ENCODE measurements at regions not wholly inside any gene's neighbourhood (a gene's known extent, or its start where the extent isn't known, plus 50 kb on each side); places are given as distances from the start of the nearest gene placed in this dataset.

- no peaks in the 10 kb centered on the region for H3K9me3 Mint-ChIP-seq
- H3K36me3 Mint-ChIP-seq = no peaks in the 10 kb centered on the region
- CTCF ChIA-PET = no interaction called here
- no peak for DNase-seq
- no peaks in the 10 kb centered on the region for H3K4me1 Mint-ChIP-seq
- H3K27me3 Mint-ChIP-seq = no peaks in the 10 kb centered on the region
- no peak overlapping the region for H3K4me3 Mint-ChIP-seq
- no peak overlapping the region for H3K27ac Mint-ChIP-seq
Measured at GRCh38 chr5:91885291-91886265, 502.5 kb upstream of the ARRDC3 start.

GRCh38 chr5:91884036-91884435 is 500.9 kb upstream of the ARRDC3 start:
- CTCF ChIA-PET = no interaction called here
- Mint-ChIP-seq H3K27ac (no peak overlapping the region), H3K27me3 (no peaks in the 10 kb centered on the region), H3K9me3 (peaks cover 4% of the 10 kb centered on the region), H3K36me3 (no peaks in the 10 kb centered on the region), H3K4me1 (no peaks in the 10 kb centered on the region), H3K4me3 (no peak overlapping the region)
- no peak for DNase-seq

DNA sequence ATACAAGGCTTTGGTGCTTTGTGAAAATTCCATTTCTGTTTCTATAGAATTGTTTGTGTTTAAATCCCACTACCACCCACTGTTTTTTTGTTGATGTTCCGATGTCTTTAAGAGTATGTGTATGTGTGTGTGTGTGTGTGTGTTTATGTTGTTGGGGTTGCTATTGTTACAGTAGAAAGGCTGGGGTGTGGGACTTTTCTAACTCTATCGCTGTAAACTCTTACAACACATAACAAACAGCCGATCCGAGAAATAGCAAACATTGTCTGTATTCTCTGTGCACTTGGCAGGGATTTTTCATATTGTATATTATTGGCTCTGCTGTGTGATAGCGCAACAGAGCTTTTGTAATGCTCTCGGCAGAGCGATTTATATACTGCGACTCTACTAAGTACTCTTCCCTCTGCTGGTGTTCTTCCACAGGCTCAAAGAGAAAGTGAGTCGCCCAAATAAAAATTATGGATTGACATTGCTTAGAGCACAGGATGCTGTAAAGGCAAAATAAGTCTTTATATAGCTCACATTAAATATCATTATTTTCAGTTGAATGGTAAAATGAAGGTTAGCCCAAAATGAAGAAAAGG is 492.2 kb upstream of the ARRDC3 start:
- Mint-ChIP-seq H3K4me3 (no peak overlapping the region), H3K36me3 (no peaks in the 10 kb centered on the region), H3K27me3 (no peaks in the 10 kb centered on the region), H3K4me1 (no peaks in the 10 kb centered on the region), H3K9me3 (peaks cover 4% of the 10 kb centered on the region), H3K27ac (no peak overlapping the region)
- no peak for DNase-seq
- CTCF ChIA-PET = interaction anchor here (0.6 kb wide), 1 partner anchor 175 kb away, joined by 3 read pairs; no protein-coding TSS in a partner anchor

- H3K27ac Mint-ChIP-seq = no peak overlapping the region
- H3K4me3 Mint-ChIP-seq = no peak overlapping the region
- H3K27me3 Mint-ChIP-seq = no peaks in the 10 kb centered on the region
- CTCF ChIA-PET = no interaction called here
- no peak for DNase-seq
- H3K4me1 Mint-ChIP-seq = no peaks in the 10 kb centered on the region
- no peaks in the 10 kb centered on the region for H3K36me3 Mint-ChIP-seq
- H3K9me3 Mint-ChIP-seq = no peaks in the 10 kb centered on the region
Measured at GRCh38 chr5:91867799-91868198, 484.7 kb upstream of the ARRDC3 start.

- Mint-ChIP-seq H3K27ac (no peak overlapping the region), H3K4me3 (no peak overlapping the region), H3K9me3 (no peaks in the 10 kb centered on the region), H3K27me3 (no peaks in the 10 kb centered on the region), H3K4me1 (no peaks in the 10 kb centered on the region), H3K36me3 (no peaks in the 10 kb centered on the region)
- CTCF ChIA-PET = no interaction called here
- no peak for DNase-seq
Measured at GRCh38 chr5:91865915-91866314, 482.8 kb upstream of the ARRDC3 start.

DNA sequence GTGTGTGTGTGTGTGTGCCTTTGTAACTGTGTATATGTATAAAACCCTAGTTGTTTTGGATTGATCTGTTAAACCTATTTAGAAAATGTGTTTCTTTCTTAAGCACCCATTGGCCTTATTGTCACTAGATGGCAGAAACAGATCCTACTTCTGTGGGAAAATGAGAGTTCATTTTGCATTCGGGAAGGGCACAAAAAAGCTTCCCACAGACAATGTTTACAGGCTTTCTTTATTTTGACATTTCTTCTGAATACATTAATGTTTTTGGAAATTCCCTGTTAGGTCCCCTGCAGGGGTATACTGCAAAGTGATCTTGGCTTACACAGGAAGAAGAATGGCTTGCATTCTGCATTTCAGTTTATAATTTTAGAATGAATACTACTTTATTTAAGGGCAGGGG is 481.8 kb upstream of the ARRDC3 start:
- Mint-ChIP-seq H3K4me1 (no peaks in the 10 kb centered on the region), H3K4me3 (no peak overlapping the region), H3K27me3 (no peaks in the 10 kb centered on the region), H3K36me3 (no peaks in the 10 kb centered on the region), H3K9me3 (no peaks in the 10 kb centered on the region), H3K27ac (no peak overlapping the region)
- no peak for DNase-seq
- CTCF ChIA-PET = no interaction called here

GRCh38 chr5:91851670-91852069 is 468.6 kb upstream of the ARRDC3 start:
- Mint-ChIP-seq H3K4me3 (no peak overlapping the region), H3K27me3 (no peaks in the 10 kb centered on the region), H3K4me1 (no peaks in the 10 kb centered on the region), H3K27ac (no peak overlapping the region), H3K36me3 (no peaks in the 10 kb centered on the region), H3K9me3 (no peaks in the 10 kb centered on the region)
- CTCF ChIA-PET = no interaction called here
- DNase-seq = no peak

GRCh38 chr5:91850031-91850430 is 466.9 kb upstream of the ARRDC3 start:
- no peak overlapping the region for H3K4me3 Mint-ChIP-seq
- no peaks in the 10 kb centered on the region for H3K9me3 Mint-ChIP-seq
- no peaks in the 10 kb centered on the region for H3K36me3 Mint-ChIP-seq
- CTCF ChIA-PET = no interaction called here
- no peak for DNase-seq
- H3K27me3 Mint-ChIP-seq = no peaks in the 10 kb centered on the region
- no peak overlapping the region for H3K27ac Mint-ChIP-seq
- H3K4me1 Mint-ChIP-seq = no peaks in the 10 kb centered on the region

GRCh38 chr5:91849069-91849468 is 466.0 kb upstream of the ARRDC3 start:
- CTCF ChIA-PET = no interaction called here
- Mint-ChIP-seq H3K4me3 (no peak overlapping the region), H3K27me3 (no peaks in the 10 kb centered on the region), H3K27ac (no peak overlapping the region), H3K4me1 (no peaks in the 10 kb centered on the region), H3K36me3 (no peaks in the 10 kb centered on the region), H3K9me3 (no peaks in the 10 kb centered on the region)
- no peak for DNase-seq

DNA sequence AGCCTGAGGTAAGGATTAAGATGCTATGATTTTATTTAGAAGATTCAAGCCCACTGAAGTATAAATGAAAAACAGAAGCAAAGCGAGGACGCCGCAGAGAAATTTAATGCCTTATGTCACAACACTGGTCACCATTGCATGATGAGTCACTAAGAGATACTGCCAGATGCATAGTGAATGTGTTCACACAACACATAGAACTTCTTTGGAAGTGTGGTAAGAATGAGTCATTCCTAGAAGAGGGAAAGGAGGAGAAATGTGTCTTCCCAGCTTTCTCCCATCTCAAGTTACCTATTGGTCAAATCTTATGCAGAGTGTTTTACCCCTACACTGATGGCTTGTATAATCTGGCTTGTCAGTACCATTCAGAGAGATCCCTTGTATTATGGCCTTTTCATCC is 465.3 kb upstream of the ARRDC3 start:
- H3K36me3 Mint-ChIP-seq = no peaks in the 10 kb centered on the region
- no peak overlapping the region for H3K27ac Mint-ChIP-seq
- CTCF ChIA-PET = no interaction called here
- no peaks in the 10 kb centered on the region for H3K9me3 Mint-ChIP-seq
- H3K4me1 Mint-ChIP-seq = no peaks in the 10 kb centered on the region
- H3K4me3 Mint-ChIP-seq = no peak overlapping the region
- no peaks in the 10 kb centered on the region for H3K27me3 Mint-ChIP-seq
- no peak for DNase-seq

GRCh38 chr5:91841423-91841822 is 458.3 kb upstream of the ARRDC3 start:
- no peaks in the 10 kb centered on the region for H3K36me3 Mint-ChIP-seq
- no peak for DNase-seq
- H3K4me3 Mint-ChIP-seq = no peak overlapping the region
- no peaks in the 10 kb centered on the region for H3K27me3 Mint-ChIP-seq
- H3K4me1 Mint-ChIP-seq = no peaks in the 10 kb centered on the region
- H3K27ac Mint-ChIP-seq = no peak overlapping the region
- H3K9me3 Mint-ChIP-seq = no peaks in the 10 kb centered on the region
- CTCF ChIA-PET = no interaction called here

- H3K36me3 Mint-ChIP-seq = no peaks in the 10 kb centered on the region
- CTCF ChIA-PET = no interaction called here
- no peaks in the 10 kb centered on the region for H3K9me3 Mint-ChIP-seq
Measured at GRCh38 chr5:91840412-91840811, 457.3 kb upstream of the ARRDC3 start.

GRCh38 chr5:91839721-91840120 is 456.6 kb upstream of the ARRDC3 start:
- no peaks in the 10 kb centered on the region for H3K4me1 Mint-ChIP-seq
- no peak for DNase-seq
- no peak overlapping the region for H3K27ac Mint-ChIP-seq
- no peaks in the 10 kb centered on the region for H3K9me3 Mint-ChIP-seq
- H3K36me3 Mint-ChIP-seq = no peaks in the 10 kb centered on the region
- CTCF ChIA-PET = no interaction called here
- H3K4me3 Mint-ChIP-seq = no peak overlapping the region
- no peaks in the 10 kb centered on the region for H3K27me3 Mint-ChIP-seq

More at GRCh38 chr5:91840412-91840811, 457.3 kb upstream of the ARRDC3 start:
- Mint-ChIP-seq H3K4me3 (no peak overlapping the region), H3K4me1 (no peaks in the 10 kb centered on the region), H3K27me3 (no peaks in the 10 kb centered on the region), H3K27ac (no peak overlapping the region)
- no peak for DNase-seq

DNA sequence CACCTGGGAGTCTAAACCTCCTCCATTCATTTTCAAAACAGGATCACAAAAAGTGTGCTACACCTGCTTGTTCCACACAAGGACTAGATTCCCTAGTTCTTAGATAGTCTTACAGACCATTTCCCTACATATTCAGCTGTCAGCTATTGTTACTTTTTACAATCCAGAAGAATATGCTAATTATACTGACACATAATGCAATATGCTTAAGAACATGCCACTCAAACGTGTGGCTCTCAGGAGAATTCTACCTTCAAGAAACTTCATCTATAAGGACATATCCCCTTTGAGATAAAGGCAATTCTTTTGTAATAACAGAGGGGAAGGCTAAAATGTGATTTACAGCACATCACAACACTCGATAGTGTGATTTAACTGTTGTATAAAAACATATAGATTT is 456.1 kb upstream of the ARRDC3 start:
- no peak for DNase-seq
- no peaks in the 10 kb centered on the region for H3K9me3 Mint-ChIP-seq
- no peak overlapping the region for H3K27ac Mint-ChIP-seq
- H3K27me3 Mint-ChIP-seq = no peaks in the 10 kb centered on the region
- CTCF ChIA-PET = no interaction called here
- H3K4me1 Mint-ChIP-seq = no peaks in the 10 kb centered on the region
- H3K4me3 Mint-ChIP-seq = no peak overlapping the region
- H3K36me3 Mint-ChIP-seq = no peaks in the 10 kb centered on the region

- H3K36me3 Mint-ChIP-seq = no peaks in the 10 kb centered on the region
- DNase-seq = no peak
- H3K9me3 Mint-ChIP-seq = no peaks in the 10 kb centered on the region
- H3K27me3 Mint-ChIP-seq = no peaks in the 10 kb centered on the region
- no peak overlapping the region for H3K27ac Mint-ChIP-seq
- H3K4me3 Mint-ChIP-seq = no peak overlapping the region
- CTCF ChIA-PET = no interaction called here
- no peaks in the 10 kb centered on the region for H3K4me1 Mint-ChIP-seq
Measured at GRCh38 chr5:91830361-91830953, 447.3 kb upstream of the ARRDC3 start.
